GM12873 (cell line): ENCODE measurements at regions not wholly inside any gene's neighbourhood (a gene's known extent, or its start where the extent isn't known, plus 50 kb on each side); places are given as distances from the start of the nearest gene placed in this dataset.

Experiments used
- TF ChIP-seq, protein P1 (sequence below): IDR thresholded peaks from 2 replicates; pipeline ENCODE4 v1.5.1; 2012; ENCODE audit warnings: low read depth, mild to moderate bottlenecking, moderate library complexity, low read length, control low read depth; ENCODE audit not compliant: insufficient read depth; ENCODE audit errors: missing control alignments

DNA sequence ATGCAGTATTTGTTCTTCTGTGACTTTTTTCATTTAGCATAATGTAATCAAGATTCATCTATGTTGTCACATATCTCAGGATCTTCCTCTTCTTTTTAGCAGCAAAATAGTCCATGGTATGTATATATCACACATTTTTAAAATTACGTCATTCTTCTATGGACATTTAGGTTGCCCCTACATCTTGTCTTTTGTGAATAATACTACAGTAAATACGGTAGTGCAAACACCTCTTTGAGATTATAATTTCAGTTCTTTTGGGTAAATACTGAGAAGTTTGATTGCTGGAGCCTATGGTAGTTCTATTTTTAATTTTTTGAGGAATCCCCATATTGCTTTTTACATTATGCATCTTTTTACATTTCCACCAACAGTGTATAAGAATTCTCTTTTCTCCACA lies 1174.9 kb downstream of the NSUN3 start:
- TF ChIP-seq, protein P1, sequence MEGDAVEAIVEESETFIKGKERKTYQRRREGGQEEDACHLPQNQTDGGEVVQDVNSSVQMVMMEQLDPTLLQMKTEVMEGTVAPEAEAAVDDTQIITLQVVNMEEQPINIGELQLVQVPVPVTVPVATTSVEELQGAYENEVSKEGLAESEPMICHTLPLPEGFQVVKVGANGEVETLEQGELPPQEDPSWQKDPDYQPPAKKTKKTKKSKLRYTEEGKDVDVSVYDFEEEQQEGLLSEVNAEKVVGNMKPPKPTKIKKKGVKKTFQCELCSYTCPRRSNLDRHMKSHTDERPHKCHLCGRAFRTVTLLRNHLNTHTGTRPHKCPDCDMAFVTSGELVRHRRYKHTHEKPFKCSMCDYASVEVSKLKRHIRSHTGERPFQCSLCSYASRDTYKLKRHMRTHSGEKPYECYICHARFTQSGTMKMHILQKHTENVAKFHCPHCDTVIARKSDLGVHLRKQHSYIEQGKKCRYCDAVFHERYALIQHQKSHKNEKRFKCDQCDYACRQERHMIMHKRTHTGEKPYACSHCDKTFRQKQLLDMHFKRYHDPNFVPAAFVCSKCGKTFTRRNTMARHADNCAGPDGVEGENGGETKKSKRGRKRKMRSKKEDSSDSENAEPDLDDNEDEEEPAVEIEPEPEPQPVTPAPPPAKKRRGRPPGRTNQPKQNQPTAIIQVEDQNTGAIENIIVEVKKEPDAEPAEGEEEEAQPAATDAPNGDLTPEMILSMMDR, result no peak

DNA sequence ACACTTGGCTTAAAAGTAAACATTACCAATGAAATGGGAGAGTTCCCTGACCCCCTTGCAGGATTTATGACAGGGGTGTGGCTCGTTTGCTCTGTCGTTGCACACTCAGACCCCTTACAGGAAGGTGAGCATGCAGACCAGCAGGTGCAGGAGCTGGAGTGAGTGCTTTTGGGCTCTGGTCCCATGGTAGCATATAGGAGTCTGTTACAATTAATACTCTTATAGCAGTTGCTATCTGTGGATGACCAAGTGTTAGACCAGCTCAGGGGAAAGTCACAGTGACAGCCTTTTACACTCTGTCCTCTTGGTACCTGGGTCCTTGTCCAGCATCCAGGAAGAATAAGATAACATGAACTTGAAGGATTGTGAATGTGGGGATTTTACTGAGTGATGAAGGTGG lies 1177.5 kb downstream of the NSUN3 start:
- TF ChIP-seq, protein P1, result no peak

DNA sequence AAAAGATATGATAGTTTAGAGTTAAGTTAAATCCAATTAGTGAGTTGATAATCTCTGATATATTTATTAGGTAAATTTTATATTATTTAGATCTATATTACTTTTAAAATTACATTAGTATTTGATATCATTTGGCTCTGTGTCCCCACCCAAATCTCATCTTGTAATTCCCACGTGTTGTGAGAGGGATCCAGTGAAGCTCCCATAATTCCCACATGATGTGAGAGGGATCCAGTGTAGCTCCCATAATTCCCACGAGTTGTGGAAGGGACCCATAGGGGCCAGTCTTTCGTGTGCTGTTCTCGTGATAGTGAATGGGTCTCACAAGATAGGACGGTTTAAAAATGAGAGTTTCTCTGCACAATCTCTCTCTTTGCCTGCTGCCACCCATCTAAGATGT lies 1183.6 kb downstream of the NSUN3 start:
- TF ChIP-seq, protein P1, result no peak

DNA sequence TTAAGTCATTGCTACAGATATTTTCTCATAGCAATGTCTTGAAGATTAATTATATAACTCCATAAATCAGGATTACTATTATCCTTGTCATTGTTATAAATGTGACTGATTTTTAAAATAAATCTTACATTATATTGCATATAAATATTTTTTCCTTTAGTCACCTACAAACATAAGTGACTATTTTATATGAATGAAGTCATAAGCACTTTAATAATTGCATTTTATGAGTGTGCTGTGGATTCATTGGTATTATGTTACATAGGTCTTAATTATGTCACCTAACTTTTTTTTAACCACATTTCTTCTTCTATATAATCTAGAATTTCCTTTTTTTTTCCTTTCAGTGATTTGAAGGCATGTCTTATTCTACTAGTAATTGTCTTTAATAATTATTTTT lies 1191.2 kb downstream of the NSUN3 start:
- TF ChIP-seq, protein P1, result no peak

DNA sequence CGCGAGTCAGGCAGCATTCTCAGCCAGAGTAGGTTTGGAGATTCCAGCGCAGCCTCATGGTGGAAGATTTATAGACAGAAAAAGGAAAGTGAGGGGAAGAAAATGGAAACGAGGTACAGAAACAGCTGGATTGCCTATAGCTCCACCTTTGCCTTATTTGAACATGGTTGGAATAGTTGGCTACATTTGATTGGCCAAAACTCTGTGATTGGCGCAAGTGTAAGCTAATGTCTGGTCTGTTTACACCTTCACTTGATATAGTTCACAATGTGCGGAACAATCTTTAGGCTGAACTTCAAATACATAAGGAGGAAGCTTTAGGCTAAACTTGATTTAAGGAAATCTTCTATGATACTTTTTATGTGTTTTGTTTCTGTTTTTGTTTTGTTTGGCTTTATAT lies 1191.9 kb downstream of the NSUN3 start:
- TF ChIP-seq, protein P1, result no peak

DNA sequence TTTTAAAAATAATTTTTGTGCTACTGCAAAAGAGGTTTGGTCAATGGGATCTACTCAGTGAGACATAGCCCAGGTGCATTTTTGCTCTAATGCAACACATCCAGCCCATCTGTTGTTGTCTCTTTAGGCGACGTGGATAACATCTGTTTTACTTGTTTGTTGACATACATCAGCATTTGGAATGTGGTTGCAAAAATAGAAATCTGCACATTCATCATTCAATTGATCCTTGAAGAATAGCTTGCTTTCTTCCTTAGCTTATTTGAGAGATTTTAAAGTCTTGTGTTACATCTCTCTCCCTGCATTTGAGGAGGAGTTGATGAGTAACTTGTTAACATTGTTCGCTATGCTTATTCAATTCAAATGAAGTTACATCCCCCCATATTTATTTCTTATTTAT lies 1202.3 kb downstream of the NSUN3 start:
- TF ChIP-seq, protein P1, result no peak

DNA sequence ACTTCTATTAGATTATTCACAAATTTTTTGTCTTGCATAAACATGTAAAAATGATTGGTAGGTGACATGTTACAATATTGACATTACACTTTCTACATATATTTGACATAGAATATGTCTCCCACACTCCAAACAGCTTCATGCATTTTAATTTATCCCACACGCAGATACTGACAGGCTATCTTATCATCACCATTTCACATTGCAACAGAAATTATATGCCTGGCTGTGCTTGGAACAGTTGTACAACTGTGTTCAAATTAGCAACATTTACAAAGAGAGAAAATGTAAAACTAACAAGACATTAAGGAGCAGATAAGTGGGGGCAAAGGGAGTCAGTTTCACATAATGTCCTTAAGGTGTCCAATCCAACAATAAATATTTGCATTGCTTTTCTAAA lies 1208.5 kb downstream of the NSUN3 start:
- TF ChIP-seq, protein P1, result no peak
